HEK293 (cell line): ENCODE measurements at regions not wholly inside any gene's neighbourhood (a gene's known extent, or its start where the extent isn't known, plus 50 kb on each side); places are given as distances from the start of the nearest gene placed in this dataset.

Source experiments
- GLI4 ChIP-seq: fragments of 450-650 bp; formaldehyde crosslinking; IDR thresholded peaks from 2 replicates; pipeline ENCODE4 v1.5.1; 2016; ENCODE audit warnings: missing biosample characterization, missing genetic modification characterization
- HOXA7 ChIP-seq: sonication (generic); formaldehyde crosslinking; IDR thresholded peaks from 2 replicates; pipeline ENCODE4 v1.8.1; 2022; ENCODE audit warnings: missing genetic modification reagents, borderline replicate concordance
- ZNF175 ChIP-seq: fragments of 450-650 bp; formaldehyde crosslinking; IDR thresholded peaks from 2 replicates; pipeline ENCODE4 v1.5.1; 2016; ENCODE audit warnings: missing biosample characterization, missing genetic modification characterization
- ZNF24 ChIP-seq: fragments of 450-650 bp; formaldehyde crosslinking; IDR thresholded peaks from 2 replicates; pipeline ENCODE4 v1.5.1; 2016; ENCODE audit warnings: missing biosample characterization, missing genetic modification characterization
- ZNF274 ChIP-seq, 2 experiments: fragments of 200-500 bp in 1 of 2; fragments of 450-650 bp in 1 of 2; sonication (Bioruptor generic) in 1 of 2; formaldehyde crosslinking in 1 of 2; IDR thresholded peaks; 2 replicates each; pipeline versions ENCODE4 v1.5.1 to v1.6.1; 2014 to 2016; ENCODE audit warnings: borderline replicate concordance in 1 of 2, inconsistent platforms in 1 of 2, low read length in 1 of 2, missing biosample characterization in 1 of 2, missing genetic modification characterization in 1 of 2
- ZNF350 ChIP-seq: fragments of 450-650 bp; formaldehyde crosslinking; IDR thresholded peaks from 2 replicates; pipeline ENCODE4 v1.5.0; 2017; ENCODE audit warnings: missing biosample characterization, mild to moderate bottlenecking, missing genetic modification characterization
- ZNF530 ChIP-seq: fragments of 450-650 bp; formaldehyde crosslinking; IDR thresholded peaks from 2 replicates; pipeline ENCODE4 v1.5.1; 2016; ENCODE audit warnings: low read depth, missing biosample characterization, missing genetic modification characterization
- ZNF548 ChIP-seq: fragments of 450-650 bp; formaldehyde crosslinking; IDR thresholded peaks from 2 replicates; pipeline ENCODE4 v1.5.1; 2016; ENCODE audit warnings: missing biosample characterization, missing genetic modification characterization
- ZNF785 ChIP-seq: fragments of 450-650 bp; formaldehyde crosslinking; IDR thresholded peaks from 2 replicates; pipeline ENCODE4 v1.5.1; 2016; ENCODE audit warnings: missing biosample characterization, missing genetic modification characterization
- TF ChIP-seq, protein P1 (sequence below): fragments of 450-650 bp; formaldehyde crosslinking; IDR thresholded peaks from 2 replicates; pipeline ENCODE4 v1.5.1; 2016; ENCODE audit warnings: missing biosample characterization, missing genetic modification characterization
- TF ChIP-seq, protein P2 (sequence below): fragments of 450-650 bp; formaldehyde crosslinking; IDR thresholded peaks from 2 replicates; pipeline ENCODE4 v1.5.1; 2016; ENCODE audit warnings: missing biosample characterization, missing genetic modification characterization
- TF ChIP-seq, protein P3 (sequence below): fragments of 450-650 bp; formaldehyde crosslinking; optimal IDR thresholded peaks from 2 replicates; pipeline ENCODE3; 2016; ENCODE audit warnings: missing biosample characterization, mild to moderate bottlenecking, missing genetic modification characterization
- TF ChIP-seq, protein P4 (sequence below): fragments of 450-650 bp; formaldehyde crosslinking; IDR thresholded peaks from 2 replicates; pipeline ENCODE4 v1.5.1; 2016; ENCODE audit warnings: missing biosample characterization, missing genetic modification characterization
- TF ChIP-seq, protein P5 (sequence below): fragments of 450-650 bp; formaldehyde crosslinking; IDR thresholded peaks from 2 replicates; pipeline ENCODE4 v1.5.0; 2017; ENCODE audit warnings: missing biosample characterization, missing genetic modification characterization, borderline replicate concordance

DNA sequence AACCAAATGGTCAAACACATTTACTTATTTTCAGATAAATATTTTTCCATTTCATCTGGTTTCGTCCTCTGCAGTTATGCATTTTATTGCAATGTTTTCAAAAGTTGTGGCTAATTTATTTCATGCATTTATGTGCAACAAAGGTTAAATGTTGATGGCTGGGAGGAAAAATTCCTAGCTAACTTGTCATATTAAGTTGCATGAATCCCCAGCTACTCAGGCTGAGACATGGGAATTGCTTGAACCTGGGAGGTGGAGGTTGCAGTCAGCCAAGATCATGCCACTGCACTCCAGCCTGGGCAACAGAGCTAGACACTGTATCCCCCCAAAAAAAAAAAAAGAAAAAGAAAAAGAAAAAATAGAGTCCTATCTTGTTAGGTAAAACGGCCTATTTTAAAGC, 1862.4 kb upstream of the RAG2 start:
- TF ChIP-seq, protein P1, sequence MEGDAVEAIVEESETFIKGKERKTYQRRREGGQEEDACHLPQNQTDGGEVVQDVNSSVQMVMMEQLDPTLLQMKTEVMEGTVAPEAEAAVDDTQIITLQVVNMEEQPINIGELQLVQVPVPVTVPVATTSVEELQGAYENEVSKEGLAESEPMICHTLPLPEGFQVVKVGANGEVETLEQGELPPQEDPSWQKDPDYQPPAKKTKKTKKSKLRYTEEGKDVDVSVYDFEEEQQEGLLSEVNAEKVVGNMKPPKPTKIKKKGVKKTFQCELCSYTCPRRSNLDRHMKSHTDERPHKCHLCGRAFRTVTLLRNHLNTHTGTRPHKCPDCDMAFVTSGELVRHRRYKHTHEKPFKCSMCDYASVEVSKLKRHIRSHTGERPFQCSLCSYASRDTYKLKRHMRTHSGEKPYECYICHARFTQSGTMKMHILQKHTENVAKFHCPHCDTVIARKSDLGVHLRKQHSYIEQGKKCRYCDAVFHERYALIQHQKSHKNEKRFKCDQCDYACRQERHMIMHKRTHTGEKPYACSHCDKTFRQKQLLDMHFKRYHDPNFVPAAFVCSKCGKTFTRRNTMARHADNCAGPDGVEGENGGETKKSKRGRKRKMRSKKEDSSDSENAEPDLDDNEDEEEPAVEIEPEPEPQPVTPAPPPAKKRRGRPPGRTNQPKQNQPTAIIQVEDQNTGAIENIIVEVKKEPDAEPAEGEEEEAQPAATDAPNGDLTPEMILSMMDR: no peak
- TF ChIP-seq ZNF24 (tag by site-specific recombination): no peak
- TF ChIP-seq, protein P2, sequence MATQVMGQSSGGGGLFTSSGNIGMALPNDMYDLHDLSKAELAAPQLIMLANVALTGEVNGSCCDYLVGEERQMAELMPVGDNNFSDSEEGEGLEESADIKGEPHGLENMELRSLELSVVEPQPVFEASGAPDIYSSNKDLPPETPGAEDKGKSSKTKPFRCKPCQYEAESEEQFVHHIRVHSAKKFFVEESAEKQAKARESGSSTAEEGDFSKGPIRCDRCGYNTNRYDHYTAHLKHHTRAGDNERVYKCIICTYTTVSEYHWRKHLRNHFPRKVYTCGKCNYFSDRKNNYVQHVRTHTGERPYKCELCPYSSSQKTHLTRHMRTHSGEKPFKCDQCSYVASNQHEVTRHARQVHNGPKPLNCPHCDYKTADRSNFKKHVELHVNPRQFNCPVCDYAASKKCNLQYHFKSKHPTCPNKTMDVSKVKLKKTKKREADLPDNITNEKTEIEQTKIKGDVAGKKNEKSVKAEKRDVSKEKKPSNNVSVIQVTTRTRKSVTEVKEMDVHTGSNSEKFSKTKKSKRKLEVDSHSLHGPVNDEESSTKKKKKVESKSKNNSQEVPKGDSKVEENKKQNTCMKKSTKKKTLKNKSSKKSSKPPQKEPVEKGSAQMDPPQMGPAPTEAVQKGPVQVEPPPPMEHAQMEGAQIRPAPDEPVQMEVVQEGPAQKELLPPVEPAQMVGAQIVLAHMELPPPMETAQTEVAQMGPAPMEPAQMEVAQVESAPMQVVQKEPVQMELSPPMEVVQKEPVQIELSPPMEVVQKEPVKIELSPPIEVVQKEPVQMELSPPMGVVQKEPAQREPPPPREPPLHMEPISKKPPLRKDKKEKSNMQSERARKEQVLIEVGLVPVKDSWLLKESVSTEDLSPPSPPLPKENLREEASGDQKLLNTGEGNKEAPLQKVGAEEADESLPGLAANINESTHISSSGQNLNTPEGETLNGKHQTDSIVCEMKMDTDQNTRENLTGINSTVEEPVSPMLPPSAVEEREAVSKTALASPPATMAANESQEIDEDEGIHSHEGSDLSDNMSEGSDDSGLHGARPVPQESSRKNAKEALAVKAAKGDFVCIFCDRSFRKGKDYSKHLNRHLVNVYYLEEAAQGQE (tag by site-specific recombination): no peak
- TF ChIP-seq ZNF548: no peak
- TF ChIP-seq, protein P3, sequence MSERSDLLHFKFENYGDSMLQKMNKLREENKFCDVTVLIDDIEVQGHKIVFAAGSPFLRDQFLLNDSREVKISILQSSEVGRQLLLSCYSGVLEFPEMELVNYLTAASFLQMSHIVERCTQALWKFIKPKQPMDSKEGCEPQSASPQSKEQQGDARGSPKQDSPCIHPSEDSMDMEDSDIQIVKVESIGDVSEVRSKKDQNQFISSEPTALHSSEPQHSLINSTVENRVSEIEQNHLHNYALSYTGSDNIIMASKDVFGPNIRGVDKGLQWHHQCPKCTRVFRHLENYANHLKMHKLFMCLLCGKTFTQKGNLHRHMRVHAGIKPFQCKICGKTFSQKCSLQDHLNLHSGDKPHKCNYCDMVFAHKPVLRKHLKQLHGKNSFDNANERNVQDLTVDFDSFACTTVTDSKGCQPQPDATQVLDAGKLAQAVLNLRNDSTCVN (tag by site-specific recombination): no peak
- no peak for TF ChIP-seq GLI4 (tag by site-specific recombination)
- no peak for TF ChIP-seq ZNF350 (tag by site-specific recombination)
- TF ChIP-seq, protein P4, sequence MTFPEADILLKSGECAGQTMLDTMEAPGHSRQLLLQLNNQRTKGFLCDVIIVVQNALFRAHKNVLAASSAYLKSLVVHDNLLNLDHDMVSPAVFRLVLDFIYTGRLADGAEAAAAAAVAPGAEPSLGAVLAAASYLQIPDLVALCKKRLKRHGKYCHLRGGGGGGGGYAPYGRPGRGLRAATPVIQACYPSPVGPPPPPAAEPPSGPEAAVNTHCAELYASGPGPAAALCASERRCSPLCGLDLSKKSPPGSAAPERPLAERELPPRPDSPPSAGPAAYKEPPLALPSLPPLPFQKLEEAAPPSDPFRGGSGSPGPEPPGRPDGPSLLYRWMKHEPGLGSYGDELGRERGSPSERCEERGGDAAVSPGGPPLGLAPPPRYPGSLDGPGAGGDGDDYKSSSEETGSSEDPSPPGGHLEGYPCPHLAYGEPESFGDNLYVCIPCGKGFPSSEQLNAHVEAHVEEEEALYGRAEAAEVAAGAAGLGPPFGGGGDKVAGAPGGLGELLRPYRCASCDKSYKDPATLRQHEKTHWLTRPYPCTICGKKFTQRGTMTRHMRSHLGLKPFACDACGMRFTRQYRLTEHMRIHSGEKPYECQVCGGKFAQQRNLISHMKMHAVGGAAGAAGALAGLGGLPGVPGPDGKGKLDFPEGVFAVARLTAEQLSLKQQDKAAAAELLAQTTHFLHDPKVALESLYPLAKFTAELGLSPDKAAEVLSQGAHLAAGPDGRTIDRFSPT: no peak
- no peak for TF ChIP-seq HOXA7 (CRISPR knock-in tag)
- TF ChIP-seq, protein P5, sequence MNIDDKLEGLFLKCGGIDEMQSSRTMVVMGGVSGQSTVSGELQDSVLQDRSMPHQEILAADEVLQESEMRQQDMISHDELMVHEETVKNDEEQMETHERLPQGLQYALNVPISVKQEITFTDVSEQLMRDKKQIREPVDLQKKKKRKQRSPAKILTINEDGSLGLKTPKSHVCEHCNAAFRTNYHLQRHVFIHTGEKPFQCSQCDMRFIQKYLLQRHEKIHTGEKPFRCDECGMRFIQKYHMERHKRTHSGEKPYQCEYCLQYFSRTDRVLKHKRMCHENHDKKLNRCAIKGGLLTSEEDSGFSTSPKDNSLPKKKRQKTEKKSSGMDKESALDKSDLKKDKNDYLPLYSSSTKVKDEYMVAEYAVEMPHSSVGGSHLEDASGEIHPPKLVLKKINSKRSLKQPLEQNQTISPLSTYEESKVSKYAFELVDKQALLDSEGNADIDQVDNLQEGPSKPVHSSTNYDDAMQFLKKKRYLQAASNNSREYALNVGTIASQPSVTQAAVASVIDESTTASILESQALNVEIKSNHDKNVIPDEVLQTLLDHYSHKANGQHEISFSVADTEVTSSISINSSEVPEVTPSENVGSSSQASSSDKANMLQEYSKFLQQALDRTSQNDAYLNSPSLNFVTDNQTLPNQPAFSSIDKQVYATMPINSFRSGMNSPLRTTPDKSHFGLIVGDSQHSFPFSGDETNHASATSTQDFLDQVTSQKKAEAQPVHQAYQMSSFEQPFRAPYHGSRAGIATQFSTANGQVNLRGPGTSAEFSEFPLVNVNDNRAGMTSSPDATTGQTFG: no peak
- TF ChIP-seq ZNF274 (IDR thresholded peaks at IDR 0.05; ENCODE audit: low read length): no peak
- no peak for TF ChIP-seq ZNF274 (tag by site-specific recombination; IDR thresholded peaks at IDR 0.05; ENCODE audit: borderline replicate concordance)
- TF ChIP-seq ZNF785 (tag by site-specific recombination): no peak
- no peak for TF ChIP-seq ZNF530 (tag by site-specific recombination)
- TF ChIP-seq ZNF175 (tag by site-specific recombination): no peak
